CD4-positive, alpha-beta T cell (primary cell): ENCODE measurements at regions not wholly inside any gene's neighbourhood (a gene's known extent, or its start where the extent isn't known, plus 50 kb on each side); places are given as distances from the start of the nearest gene placed in this dataset.
"Not testable (repeated sequence)": the region's sequence is repeated elsewhere in the genome, so short reads cannot be mapped to it uniquely, and the experiment has no call there.

Experiments used
- ATAC-seq: fragments of 200-7000 bp; cut with Tn5 transposase; one replicate; pipeline ENCODE4 v1.10.0; 2022; ENCODE audit warnings: mild to moderate bottlenecking; ENCODE audit not compliant: poor library complexity
- CTCF ChIA-PET: fragments of 350-600 bp; sonication (Branson Sonifier 250); formaldehyde crosslinking; loops from one replicate; lab custom pipeline; 2021; ENCODE audit warnings: antibody characterized with exemption, inconsistent platforms; lab: Charles Lee
- POLR2A ChIA-PET: fragments of 350-600 bp; sonication (Branson Sonifier 250); formaldehyde crosslinking; loops from one replicate; lab custom pipeline; 2021; ENCODE audit warnings: antibody characterized with exemption, inconsistent platforms; lab: Charles Lee
- DNase-seq, 14 experiments: peaks; one replicate each; pipeline ENCODE4 v3.0.0-alpha.2; 2013 to 2020; ENCODE audit warnings: mixed read lengths in 2 of 14
- H3K27ac ChIP-seq, 2 donors: one replicate each; pipeline versions ENCODE4 v1.5.1 to v1.7.0; 2013; ENCODE audit warnings: low read length in 2 of 2, low read depth in 1 of 2, mild to moderate bottlenecking in 1 of 2
- H3K27me3 ChIP-seq, 2 experiments: 1 replicate in 1 of 2; 2 replicates in 1 of 2; pipeline versions ENCODE4 v1.6.1 to v1.7.0; 2013; ENCODE audit warnings: low read length in 2 of 2, control low read depth in 1 of 2, mild to moderate bottlenecking in 1 of 2, moderate library complexity in 1 of 2; ENCODE audit not compliant: insufficient read depth in 2 of 2, control insufficient read depth in 1 of 2
- H3K36me3 ChIP-seq: one replicate; pipeline ENCODE4 v1.6.1; 2013; ENCODE audit warnings: low read length, control low read depth; ENCODE audit not compliant: insufficient read depth
- H3K4me1 ChIP-seq: one replicate; pipeline ENCODE4 v1.6.1; 2013; ENCODE audit warnings: low read length, control low read depth; ENCODE audit not compliant: insufficient read depth
- H3K4me3 ChIP-seq: one replicate; pipeline ENCODE4 v1.5.1; 2013; ENCODE audit warnings: mild to moderate bottlenecking, low read length, moderate library complexity
- H3K9me3 ChIP-seq, 2 experiments: 1 replicate in 1 of 2; 2 replicates in 1 of 2; pipeline versions ENCODE4 v1.6.1 to v1.7.0; 2013; ENCODE audit warnings: low read length in 2 of 2, mild to moderate bottlenecking in 2 of 2, control low read depth in 1 of 2, moderate library complexity in 1 of 2; ENCODE audit not compliant: control insufficient read depth in 1 of 2, insufficient read depth in 1 of 2
- H3K27ac Mint-ChIP-seq: one replicate; pipeline ENCODE4 v1.8.0; 2020; ENCODE audit warnings: mixed read lengths
- H3K27me3 Mint-ChIP-seq: one replicate; pipeline ENCODE4 v1.8.0; 2021; ENCODE audit warnings: mixed read lengths
- H3K36me3 Mint-ChIP-seq: one replicate; pipeline ENCODE4 v1.8.0; 2021; ENCODE audit warnings: low read depth, mixed read lengths
- H3K4me1 Mint-ChIP-seq: one replicate; pipeline ENCODE4 v1.8.0; 2021; ENCODE audit warnings: low read depth, mixed read lengths
- H3K4me3 Mint-ChIP-seq: one replicate; pipeline ENCODE4 v1.8.0; 2020; ENCODE audit warnings: mild to moderate bottlenecking, mixed read lengths
- H3K9me3 Mint-ChIP-seq: one replicate; pipeline ENCODE4 v1.8.0; 2020; ENCODE audit warnings: mixed read lengths
- intact Hi-C, 2 experiments: fragments of 100-400 bp; cut with DNase I in 1 of 2; cut with micrococcal nuclease in 1 of 2; formaldehyde crosslinking; loops; one replicate each; pipeline versions ENCODE4 v1.15.1 to v1.9.0; 2023 to 2025; cut with DNase I, micrococcal nuclease
- TF ChIP-seq, protein P1 (sequence below): fragments of 200-600 bp; IDR thresholded peaks from one replicate; pipeline ENCODE4 v1.8.0; 2022; ENCODE audit warnings: antibody characterized with exemption, mild to moderate bottlenecking

DNA sequence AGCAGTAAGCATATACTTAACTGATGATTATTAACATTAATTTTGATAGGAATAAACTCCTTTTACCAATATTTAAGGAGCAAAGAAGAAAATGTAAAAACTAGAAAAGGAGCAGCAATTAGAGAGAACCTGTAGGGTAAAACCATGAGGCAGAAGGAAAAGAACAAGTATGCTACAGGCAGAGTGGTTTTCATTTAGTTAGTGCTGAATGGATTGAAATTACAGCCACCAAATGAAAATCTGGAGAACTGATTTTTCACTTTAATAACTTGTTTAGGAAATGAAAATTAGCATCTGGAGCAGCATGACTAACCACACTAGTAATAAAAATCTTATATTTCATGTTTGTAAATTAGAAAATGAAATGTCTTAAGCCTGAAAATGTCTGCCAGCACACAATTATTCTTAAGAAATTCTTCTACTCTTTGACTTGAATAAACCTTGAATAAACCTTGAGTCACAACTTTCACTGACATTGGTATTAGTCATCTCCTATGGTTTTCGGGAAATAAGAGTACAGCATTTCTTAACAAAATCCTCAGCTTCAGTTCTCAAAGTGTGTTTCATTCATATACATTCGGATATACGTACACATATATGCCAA lies 1504.9 kb upstream of the C9orf72 start:
- Histone ChIP-seq H3K36me3 (no peaks in the 10 kb centered on the region), H3K27me3 (no peaks in the 10 kb centered on the region), H3K4me1 (no peaks in the 10 kb centered on the region), H3K9me3 (peaks cover 0 to 5% of the 10 kb centered on the region in 2 experiments), H3K27ac (no peak overlapping the region), H3K4me3 (no peak overlapping the region)
- intact Hi-C loops, result no loop called here
- H3K27ac Mint-ChIP-seq, result no peak overlapping the region
- DNase-seq (no peak), ATAC-seq (no peak)
- no peaks in the 10 kb centered on the region for H3K4me1 Mint-ChIP-seq
- H3K4me3 Mint-ChIP-seq, result no peak overlapping the region
- TF ChIP-seq, protein P1, sequence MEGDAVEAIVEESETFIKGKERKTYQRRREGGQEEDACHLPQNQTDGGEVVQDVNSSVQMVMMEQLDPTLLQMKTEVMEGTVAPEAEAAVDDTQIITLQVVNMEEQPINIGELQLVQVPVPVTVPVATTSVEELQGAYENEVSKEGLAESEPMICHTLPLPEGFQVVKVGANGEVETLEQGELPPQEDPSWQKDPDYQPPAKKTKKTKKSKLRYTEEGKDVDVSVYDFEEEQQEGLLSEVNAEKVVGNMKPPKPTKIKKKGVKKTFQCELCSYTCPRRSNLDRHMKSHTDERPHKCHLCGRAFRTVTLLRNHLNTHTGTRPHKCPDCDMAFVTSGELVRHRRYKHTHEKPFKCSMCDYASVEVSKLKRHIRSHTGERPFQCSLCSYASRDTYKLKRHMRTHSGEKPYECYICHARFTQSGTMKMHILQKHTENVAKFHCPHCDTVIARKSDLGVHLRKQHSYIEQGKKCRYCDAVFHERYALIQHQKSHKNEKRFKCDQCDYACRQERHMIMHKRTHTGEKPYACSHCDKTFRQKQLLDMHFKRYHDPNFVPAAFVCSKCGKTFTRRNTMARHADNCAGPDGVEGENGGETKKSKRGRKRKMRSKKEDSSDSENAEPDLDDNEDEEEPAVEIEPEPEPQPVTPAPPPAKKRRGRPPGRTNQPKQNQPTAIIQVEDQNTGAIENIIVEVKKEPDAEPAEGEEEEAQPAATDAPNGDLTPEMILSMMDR, result no peak
- no peaks in the 10 kb centered on the region for H3K36me3 Mint-ChIP-seq
- H3K9me3 Mint-ChIP-seq, result peaks cover 7% of the 10 kb centered on the region
- CTCF ChIA-PET, result no interaction called here
- H3K27me3 Mint-ChIP-seq, result no peaks in the 10 kb centered on the region
- POLR2A ChIA-PET, result no interaction called here

DNA sequence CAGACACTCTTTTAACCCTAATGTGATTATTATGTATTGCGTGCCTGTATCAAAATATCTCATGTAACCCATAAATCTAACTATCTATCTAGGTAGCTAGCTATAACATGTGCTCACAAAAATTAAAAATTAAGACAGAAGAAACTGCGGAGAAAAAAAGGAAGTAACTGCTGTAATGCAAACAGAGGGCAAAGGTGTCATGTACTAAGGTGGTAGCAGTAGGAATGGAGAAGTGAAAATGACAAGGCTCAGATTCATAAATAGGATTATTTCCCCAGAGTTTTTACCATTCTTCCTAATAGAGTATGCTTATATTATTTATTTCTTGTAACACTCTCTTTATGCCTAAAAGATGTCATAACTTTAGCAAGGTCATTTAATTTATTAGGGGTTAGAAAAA lies 1527.5 kb upstream of the C9orf72 start:
- intact Hi-C loops, result loop anchor here in 1 of 2 experiments (2.0 kb wide), 1 partner anchor 14 kb away; no protein-coding TSS in a partner anchor
- DNase-seq, result no peak
- Mint-ChIP-seq H3K36me3 (no peaks in the 10 kb centered on the region), H3K27ac (no peak overlapping the region), H3K4me1 (no peaks in the 10 kb centered on the region), H3K27me3 (no peaks in the 10 kb centered on the region), H3K9me3 (peaks cover 7% of the 10 kb centered on the region), H3K4me3 (no peak overlapping the region)
- TF ChIP-seq, protein P1, result no peak
- H3K36me3 ChIP-seq, result no peaks in the 10 kb centered on the region
- H3K4me3 ChIP-seq, result no peak overlapping the region
- H3K9me3 ChIP-seq, result peaks cover 0 to 4% of the 10 kb centered on the region in 2 experiments
- no peaks in the 10 kb centered on the region for H3K4me1 ChIP-seq
- no peak overlapping the region for H3K27ac ChIP-seq
- ChIA-PET CTCF (no interaction called here), POLR2A (no interaction called here)
- no peak for ATAC-seq
- H3K27me3 ChIP-seq, result no peaks in the 10 kb centered on the region

DNA sequence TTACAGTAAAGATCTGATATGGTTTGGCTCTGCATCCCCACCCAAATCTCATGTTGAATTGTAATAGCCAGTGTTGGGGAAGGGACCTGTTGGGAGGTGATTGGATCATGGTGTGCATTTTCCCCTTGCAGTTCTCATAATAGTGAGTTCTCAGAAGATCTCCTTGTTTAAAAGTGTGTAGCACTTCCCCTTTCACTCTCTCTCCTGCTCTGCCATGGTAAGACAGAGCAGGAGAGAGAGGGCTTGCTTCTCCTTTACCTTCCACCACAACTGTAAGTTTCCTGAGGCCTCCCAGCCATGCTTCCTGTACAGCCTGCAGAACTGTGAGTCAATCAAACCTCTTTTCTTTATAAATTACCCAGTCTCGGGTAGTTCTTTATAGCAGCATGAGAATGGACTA lies 1530.9 kb upstream of the C9orf72 start:
- H3K4me1 Mint-ChIP-seq, POLR2A ChIA-PET, H3K36me3 ChIP-seq, H3K9me3 ChIP-seq, DNase-seq, H3K9me3 Mint-ChIP-seq, H3K4me3 Mint-ChIP-seq, H3K36me3 Mint-ChIP-seq, ATAC-seq, H3K4me1 ChIP-seq, CTCF ChIA-PET, H3K27me3 Mint-ChIP-seq, intact Hi-C loops, H3K27ac Mint-ChIP-seq, H3K27me3 ChIP-seq, H3K4me3 ChIP-seq, H3K27ac ChIP-seq: not testable (repeated sequence)

DNA sequence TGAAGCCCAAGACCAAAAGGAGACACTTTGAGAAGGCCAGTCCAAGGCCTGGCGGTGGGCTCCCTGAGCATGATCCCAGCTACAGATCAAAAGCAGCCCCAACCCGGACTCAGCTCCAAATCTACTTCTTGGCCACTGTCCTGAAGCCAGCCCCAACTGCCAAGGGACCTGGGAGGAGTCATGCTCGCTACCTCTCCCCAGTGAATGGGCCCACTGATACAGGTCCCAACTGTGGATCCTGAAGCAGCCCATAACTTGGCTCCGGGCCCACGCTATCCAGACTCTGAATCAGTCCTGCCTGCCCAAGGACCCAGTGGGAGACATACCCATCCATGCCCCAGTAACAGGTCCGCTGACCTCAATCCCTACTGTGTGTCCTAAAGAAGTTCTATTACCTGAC lies 1545.3 kb upstream of the C9orf72 start:
- Mint-ChIP-seq H3K36me3 (no peaks in the 10 kb centered on the region), H3K27ac (no peak overlapping the region), H3K27me3 (no peaks in the 10 kb centered on the region), H3K9me3 (peaks cover 7% of the 10 kb centered on the region), H3K4me1 (no peaks in the 10 kb centered on the region), H3K4me3 (no peak overlapping the region)
- Histone ChIP-seq H3K4me3 (no peak overlapping the region), H3K9me3 (peaks cover 0 to 4% of the 10 kb centered on the region in 2 experiments), H3K27me3 (no peaks in the 10 kb centered on the region), H3K27ac (no peak overlapping the region), H3K36me3 (no peaks in the 10 kb centered on the region), H3K4me1 (no peaks in the 10 kb centered on the region)
- no peak for ATAC-seq
- POLR2A ChIA-PET, result no interaction called here
- TF ChIP-seq, protein P1, result no peak
- no peak for DNase-seq
- CTCF ChIA-PET, result no interaction called here
- intact Hi-C loops, result no loop called here
